Stimulated activated naive CD4-positive, alpha-beta T cell (primary cell): ENCODE measurements at regions not wholly inside any gene's neighbourhood (a gene's known extent, or its start where the extent isn't known, plus 50 kb on each side); places are given as distances from the start of the nearest gene placed in this dataset.

Experiments used
- DNase-seq, 6 experiments: peaks; one replicate each; lab custom pipeline; 2025; lab: John Stamatoyannopoulos, UW

DNA sequence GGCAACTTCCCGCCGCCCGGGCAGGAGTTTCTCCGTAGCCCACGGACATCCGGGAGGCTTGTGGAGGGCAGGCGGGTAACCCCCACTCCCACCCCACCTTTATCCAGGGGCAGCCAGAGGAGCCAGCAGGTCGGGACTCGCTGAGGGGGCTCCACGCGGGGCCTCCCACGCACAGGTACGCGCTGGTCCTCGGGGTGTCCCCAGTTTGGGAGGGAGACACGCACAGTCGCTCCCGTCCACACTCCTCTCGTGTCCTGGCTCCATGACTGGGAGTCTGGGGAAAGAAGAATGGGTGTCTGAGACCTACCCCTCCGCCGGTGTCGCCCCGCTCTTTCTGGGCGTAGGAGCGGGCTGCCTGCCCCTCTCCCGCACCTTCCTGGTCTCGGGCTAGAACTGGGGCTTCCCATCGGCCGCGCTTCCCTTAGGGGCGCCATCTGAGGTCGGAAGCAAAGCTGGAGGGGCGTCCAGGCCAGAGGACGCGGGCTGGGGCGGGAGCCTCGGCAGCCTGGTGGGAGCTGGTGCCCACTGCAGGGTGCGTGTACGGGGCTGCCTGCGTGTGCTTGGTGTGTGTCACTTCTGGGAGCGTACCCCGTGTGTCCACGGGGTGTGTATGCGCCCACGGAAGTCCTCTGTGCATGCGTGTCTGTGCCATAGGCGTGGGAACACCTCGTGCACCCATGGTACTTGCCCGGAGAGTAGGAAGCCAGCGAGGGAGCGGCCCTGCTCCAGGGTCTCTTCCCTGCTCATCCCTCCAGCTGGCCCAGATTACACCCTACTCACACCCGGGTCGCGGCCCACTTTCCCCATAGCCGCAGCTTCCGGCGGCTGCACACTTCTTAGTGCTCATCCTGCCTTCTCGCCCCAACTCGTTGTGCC lies 73.0 kb upstream of the LEP start:
- DNase-seq, result peak in 1 of 6 experiments; percentile 25

DNA sequence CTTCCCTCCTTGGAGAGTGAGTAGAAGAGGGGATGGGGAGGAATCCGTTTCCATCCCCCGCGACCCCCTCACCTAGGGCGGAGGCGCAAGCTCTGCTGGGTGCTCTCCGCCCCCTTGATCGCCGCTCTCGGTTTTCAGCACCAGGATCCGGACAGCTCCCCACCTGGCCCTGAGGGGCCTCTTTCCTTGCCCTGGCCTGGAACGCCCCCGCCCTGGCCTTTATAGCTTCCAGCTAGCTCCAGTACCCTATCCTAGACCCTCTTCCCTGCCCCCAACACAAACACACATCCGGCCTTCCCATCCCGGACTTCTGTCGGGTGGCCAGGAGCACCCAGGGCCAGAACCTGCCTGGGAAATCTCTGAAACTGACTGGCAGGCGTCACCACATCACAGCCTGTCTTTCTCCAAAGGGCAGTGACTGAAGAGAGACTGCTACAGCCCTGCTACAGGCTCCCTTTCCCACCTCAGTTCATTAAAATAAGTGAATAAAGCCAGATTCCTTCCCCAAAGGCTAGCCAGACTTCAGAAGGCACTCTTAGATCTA lies 72.3 kb upstream of the LEP start:
- peak in 1 of 6 experiments; percentile 20 for DNase-seq

DNA sequence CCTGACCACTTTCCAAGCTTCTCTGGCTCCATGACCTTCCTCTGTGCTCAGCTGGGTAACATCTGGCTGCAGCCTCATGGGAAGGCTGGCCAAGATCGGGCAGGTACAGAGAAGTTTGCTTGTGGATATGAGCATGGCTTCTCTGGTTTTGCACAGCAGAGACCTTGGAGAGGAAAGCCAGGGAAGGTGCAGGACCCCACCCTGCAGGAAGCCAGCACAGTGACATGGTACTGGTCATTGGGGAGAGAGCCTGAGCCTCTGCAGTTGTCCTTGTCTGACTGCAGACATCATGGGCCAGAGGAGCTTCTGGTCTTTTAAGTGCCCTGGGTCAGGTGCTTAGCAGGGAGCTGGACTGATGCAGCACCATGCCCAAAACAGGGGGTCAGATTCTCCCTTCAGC lies 70.6 kb upstream of the LEP start:
- DNase-seq, result no peak

DNA sequence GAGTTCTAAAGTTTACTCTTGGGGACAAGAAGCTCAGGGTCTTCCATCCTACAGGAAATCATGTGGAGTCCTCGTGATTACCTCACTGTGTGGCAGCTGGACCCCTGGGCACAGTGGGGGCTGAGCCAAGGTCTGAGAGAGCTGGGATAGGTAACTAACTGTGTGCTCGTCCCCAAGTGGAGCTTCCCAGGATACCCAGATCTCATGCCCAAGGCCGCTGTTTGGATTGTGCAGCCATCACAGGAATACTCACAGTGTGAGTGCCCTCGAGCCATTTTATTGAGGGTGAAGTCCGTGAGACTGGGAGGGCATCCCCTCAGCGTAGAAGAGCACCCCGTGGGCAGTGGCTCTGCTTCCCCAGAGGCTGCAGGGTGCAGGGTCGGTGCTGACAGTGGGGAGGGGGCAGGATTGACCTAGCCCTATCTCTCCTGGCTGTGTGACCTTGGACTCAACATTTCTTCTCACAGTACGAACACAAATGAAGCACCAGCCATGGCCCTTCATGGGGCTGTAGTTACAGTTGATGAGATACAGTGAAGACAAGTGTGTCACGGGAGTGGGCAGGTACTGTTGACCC lies 69.6 kb upstream of the LEP start:
- no peak for DNase-seq

DNA sequence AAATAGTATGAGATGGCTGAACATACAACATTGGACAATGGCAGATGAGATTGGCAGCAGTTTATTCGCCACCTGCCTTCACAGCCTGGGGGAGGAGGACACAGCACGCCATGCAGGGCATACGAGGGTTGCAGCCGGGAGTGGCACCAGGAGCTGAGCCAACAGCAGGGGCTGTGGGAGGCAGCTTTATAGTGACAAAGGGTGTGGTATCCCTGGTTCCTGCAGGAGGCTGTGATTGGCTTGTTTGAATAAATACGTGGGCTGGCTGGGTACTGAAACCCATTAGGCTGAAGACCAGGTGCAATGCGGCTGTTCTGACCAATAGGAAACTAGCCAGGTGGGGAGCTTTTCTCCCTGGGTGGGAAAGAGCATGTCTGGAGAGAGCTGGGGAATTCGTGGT lies 68.9 kb upstream of the LEP start:
- DNase-seq, result no peak

DNA sequence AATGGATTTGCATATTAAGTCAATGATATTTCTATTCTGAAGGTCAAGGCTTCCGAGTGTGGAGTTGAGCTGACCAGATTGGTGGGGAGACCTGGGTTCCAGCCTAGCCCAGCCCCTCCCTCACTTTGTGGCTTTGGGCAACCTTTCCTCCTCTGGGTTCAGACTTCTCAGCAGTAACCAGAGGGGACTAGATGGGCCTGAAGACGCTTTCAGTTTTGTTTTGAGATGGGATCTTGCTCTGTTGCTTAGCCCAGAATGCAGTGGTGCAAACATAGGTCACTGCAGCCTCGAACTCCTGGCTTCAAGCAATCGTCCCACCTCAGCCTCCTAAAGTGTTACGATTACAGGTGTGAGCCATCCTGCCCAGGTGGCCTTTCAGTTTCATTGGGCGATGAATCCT lies 68.1 kb upstream of the LEP start:
- no peak for DNase-seq

DNA sequence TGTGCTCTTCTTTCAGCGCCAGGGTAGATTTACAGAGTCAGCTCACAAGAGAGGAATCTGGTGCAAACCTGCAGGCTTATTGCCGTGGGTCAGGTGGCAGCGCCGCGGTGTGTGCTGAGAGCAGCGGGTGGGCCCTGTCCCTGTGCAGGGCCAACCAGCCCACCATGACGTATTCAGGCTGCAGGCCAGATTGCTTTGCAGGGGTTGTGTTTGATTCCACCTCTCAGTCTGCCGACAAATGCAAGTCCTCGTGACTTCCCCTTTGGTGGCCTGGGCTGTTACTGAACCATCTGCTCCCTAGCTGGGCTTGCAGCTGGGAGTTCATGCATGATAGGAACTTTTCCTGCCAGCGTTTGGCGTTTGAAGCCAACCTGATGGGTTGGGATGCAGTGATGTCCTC lies 66.7 kb upstream of the LEP start:
- DNase-seq, result no peak

DNA sequence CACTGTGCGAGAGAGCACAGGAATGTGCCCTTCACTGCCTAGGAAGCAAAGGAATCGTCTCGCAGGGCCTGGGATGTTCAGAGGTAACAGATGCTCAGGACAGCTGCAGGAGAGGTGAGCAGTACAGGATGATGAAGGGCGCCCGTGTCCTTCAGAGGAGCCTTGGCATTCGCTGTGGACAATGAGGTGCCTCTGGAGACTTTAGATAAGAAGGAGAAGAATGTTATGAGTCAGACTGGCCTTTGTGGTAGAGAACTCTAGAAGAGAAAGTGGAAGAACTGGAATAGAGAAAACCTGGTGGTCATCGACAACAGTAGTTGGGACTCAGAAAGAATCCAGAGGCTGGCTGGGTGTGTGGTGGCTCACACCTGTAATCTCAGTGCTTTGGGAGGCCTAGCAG lies 64.4 kb upstream of the LEP start:
- no peak for DNase-seq

DNA sequence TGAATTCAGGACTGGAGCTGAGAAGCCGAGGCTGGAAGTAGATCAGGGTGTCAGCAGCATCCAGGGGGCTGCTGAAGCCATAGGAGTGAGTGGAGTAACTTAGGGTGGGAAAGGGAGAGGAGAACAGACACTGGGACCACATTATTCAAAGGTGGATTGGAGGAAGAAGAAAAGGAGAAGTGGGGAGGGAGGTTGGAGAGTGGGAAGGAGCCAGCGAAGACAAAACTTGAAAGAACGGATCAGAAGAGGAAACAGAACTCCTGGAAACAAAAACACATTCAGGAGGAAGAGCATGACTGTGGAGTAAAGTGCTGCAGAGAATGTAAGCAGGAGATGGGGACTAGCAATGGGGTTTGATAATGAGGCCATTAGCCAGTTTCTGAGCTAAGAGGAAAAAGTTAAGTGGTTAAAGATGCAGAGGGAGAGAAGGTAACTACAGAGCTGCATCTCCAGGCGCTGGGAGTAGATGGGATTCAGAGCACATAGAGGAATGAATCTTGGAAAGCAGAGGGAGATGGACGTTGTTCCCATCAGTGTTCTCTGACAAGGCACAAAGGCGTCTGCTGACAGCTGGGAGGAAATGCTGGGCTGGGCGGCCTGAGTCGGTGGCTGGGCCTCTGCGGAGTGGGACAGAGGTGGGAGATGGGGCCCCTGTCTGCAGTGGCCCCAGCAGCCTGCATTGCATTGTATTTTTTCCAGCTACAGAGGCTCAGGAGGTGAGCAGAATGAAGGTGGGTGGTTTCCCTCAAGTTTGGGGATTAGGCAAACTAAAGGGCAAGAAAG lies 63.1 kb upstream of the LEP start:
- no peak for DNase-seq

DNA sequence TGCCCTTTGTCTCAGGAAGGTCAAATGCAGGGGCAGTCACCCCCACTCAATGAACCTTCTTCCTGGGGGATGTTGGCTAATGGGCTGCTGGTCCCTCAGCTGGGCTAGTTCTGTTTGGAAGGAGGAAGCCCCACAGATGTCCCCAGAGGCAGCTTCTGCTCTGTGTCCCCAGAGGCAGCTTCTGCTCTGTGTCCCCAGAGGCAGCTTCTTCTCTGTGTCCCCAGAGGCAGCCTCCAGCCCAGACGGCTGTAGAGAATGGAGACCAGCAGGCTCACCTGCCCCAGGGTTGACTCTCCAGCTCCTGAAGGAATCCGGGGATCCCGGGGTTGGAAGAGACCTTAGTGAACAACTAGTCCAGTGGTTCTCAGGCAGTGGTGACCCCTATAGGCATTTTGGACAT lies 62.5 kb upstream of the LEP start:
- DNase-seq, result no peak

DNA sequence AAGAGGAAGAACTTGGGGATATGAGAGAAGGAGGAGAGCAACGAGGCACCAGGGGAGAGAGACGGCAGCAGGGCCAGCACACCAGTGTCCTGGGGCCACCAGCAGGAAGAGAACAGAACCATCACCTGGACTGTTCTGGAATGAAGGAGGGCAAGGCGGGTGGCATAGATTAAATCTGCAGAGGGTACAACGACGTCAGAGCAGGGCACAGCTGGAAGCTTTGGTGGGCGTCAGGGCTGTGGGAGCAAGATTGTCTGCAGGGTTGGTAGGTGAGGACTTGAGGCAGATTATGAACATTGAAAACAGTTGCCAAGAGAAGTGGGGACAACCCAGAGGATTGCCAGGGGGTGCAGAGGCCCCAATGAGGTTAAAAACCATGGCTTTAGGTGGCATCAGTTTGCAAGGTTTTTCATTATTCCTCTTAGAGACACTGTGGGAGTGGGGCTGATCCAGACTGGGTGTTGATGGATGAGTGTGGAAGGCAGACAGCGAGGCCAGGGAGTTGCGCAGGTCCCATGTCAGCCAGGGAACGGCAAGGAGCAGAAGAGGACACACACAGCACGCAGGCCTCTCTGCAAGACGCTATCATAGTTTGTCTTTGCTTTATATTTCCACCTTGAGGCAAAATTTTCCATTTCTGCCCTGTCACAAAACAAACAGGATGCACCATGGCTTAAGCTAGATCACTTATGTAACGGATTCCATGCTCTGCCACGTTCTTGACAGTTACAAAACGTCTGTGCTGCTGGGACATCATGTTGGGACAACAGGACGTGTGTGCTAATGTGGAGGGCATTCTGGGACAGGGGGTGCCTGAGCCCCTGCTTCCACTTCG lies 52.5 kb upstream of the LEP start:
- DNase-seq, result no peak

DNA sequence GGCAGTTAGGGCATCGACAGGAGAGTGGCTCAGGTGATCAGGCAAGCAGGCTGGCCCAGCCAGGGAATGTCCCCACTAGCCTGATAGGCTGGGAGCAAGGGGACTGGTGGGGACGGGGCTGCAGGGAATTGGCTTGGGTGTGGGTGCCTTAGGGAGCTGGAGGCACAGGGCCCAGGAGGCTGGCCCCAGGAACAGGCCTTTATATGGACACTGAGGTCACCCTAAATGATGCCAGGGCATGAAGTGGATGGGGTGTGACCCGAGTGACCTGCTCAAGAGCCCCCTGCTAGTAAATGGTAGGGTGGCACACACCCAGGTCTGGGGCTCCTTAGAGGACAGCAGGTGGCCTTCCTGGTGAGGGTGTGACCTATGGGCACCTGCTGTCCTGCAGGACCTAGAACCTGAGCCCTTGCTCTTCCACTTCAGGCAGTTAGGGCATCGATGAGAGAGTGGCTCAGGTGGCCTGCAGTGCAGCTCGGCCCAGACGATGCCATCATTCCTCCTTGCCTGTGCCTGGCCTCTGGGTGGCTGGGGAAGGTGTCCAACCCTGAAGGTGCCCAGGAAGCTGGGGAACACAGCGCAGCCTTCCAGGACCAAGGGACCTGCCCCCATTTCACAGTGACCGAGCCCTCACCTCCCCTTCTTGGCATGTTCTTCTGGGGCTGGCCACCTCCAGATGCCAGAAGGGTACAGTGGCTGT lies 51.7 kb upstream of the LEP start:
- no peak for DNase-seq

DNA sequence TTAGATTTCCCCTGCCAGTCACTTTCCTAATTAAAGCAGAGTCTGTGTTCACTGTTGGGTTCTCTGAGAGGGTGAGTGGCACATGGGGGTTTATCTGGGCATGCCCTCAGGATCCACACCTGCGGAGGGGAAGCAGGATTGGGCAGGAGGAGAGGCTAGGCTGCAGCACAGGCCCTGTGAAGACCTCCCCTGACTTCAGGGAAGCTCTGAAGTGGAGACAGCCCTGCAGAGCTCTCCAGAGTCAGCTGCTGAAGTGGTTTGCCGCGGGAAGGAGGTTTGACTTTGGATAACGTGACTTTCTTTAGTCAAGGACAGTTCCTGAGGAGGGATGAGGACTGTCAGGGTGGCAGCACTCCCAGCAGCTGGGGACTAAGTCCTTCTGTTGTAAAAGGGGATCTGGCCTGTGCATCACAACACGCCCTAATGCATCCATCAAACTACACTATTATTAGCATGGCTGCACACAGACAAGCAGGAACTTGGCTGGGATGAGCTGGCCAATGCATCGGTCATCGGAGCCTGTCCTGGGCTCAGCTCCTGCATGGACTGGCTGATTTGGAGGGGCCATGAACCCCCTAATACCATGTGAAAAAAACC lies 50.9 kb upstream of the LEP start:
- DNase-seq, result no peak

DNA sequence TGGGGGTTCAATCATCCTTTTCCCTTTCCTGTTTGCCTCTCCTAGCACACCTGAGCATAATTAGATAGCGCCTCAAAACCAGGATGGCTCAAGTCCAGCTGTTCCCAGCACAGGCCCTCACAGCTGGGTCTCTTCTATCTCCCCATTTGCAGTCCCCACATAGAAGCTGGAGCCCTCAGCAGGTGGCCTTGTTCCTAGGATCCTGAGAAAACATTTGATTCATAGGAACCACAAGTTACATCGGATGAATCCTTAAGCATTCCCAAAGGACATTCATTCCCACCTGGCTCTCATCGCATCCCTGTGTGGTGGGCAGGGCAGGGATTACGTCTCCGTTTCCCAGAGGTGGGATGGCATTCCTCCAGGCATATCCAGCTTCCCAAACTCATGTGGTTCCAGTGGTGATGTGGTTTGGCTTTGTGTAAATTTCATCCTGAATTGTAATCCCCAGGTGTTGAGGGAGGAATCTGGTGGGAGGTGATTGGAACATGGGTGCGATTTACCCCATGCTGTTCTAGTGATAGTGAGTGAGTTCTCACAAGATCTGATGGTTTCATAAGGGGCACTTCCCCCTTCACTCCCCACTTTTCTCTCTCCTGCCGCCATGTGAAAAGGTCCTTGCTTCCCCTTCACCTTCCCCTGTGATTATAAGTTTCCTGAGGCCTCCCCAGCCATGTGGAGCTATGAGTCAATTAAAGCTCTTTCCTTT lies 49.8 kb upstream of the LEP start:
- DNase-seq, result no peak
